Psoas muscle (tissue), 7 donors: ENCODE measurements at regions not wholly inside any gene's neighbourhood (a gene's known extent, or its start where the extent isn't known, plus 50 kb on each side); places are given as distances from the start of the nearest gene placed in this dataset.

Source experiments
- ATAC-seq, 4 donors: fragments of 200-7000 bp; cut with Tn5 transposase; one replicate each; pipeline ENCODE4 v1.9.1; 2020; ENCODE audit warnings: moderate library complexity in 3 of 4, mild to moderate bottlenecking in 2 of 4
- DNase-seq, 2 donors: peaks; one replicate each; pipeline ENCODE4 v3.0.0-alpha.2; 2020
- H3K27ac ChIP-seq: fragments of 200-600 bp; one replicate; pipeline ENCODE4 v1.8.0; 2022
- H3K27me3 ChIP-seq, 3 donors: fragments of 200-600 bp in 1 of 3; one replicate each; pipeline versions ENCODE4 v1.6.1 to v1.8.0; 2013 to 2022; ENCODE audit warnings: low read length in 2 of 3, mild to moderate bottlenecking in 2 of 3, moderate library complexity in 1 of 3; ENCODE audit not compliant: insufficient read depth in 3 of 3
- H3K36me3 ChIP-seq, 2 donors: fragments of 200-600 bp in 1 of 2; one replicate each; pipeline versions ENCODE4 v1.6.1 to v1.8.0; 2013 to 2022; ENCODE audit warnings: low read depth in 1 of 2, mild to moderate bottlenecking in 1 of 2, moderate library complexity in 1 of 2; ENCODE audit not compliant: insufficient read depth in 1 of 2
- H3K4me1 ChIP-seq: fragments of 200-600 bp; one replicate; pipeline ENCODE4 v1.8.0; 2022
- H3K4me3 ChIP-seq: fragments of 200-600 bp; one replicate; pipeline ENCODE4 v1.8.0; 2022; ENCODE audit warnings: mild to moderate bottlenecking
- H3K9me3 ChIP-seq: fragments of 200-600 bp; one replicate; pipeline ENCODE4 v1.8.0; 2022
- WGBS, 3 donors: extraction: QIAGEN DNeasy Blood & Tissue Kit; methylation state at CpG; one replicate each; pipeline versions ENCODE4 v1.1.6 to v1.1.7; 2013; 5-methylcytosine and 5-hydroxymethylcytosine counted together
- intact Hi-C, 2 donors: fragments of 100-400 bp; cut with DNase I; formaldehyde crosslinking; loops; one replicate each; pipeline versions ENCODE4 v1.11.0 to v1.14.2; 2022
- TF ChIP-seq, protein P1 (sequence below): fragments of 200-600 bp; IDR thresholded peaks from one replicate; pipeline ENCODE4 v1.8.0; 2022; ENCODE audit warnings: antibody characterized with exemption
- donor health status: healthy with polysubstance abuse.
- donor health status: DM: no; HTN: no; CAD: no; lungs with moderate emphysema.
- donor health status: Bipolar disorder and iron deficiency.
- donor health status: healthy.
- donor health status: DM: yes; HTN: yes; CAD: no.
- donor health status: DM: no; HTN: no; CAD: no.
- donor health status: DM: yes; HTN: yes; CAD: no.

DNA sequence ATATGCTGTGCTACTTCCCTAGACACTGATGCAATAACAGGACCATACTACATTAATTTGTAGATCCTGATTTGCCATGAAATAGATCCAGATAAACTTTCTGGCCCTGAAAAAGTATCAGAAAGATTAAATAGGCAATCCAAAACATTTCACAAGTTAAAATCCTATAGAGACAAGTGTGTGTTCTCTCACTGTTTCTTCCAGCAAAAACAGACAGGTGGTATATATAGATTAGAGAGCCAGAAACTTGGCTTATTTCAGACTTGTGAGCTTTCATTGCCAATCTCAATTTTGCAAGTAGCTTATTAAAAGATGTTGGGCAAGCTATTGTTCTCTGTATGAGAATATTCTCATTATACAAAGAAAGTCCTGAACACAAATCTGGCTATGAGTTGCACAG lies 289.1 kb upstream of the MANEA start:
- no peak overlapping the region for H3K27ac ChIP-seq
- TF ChIP-seq, protein P1, sequence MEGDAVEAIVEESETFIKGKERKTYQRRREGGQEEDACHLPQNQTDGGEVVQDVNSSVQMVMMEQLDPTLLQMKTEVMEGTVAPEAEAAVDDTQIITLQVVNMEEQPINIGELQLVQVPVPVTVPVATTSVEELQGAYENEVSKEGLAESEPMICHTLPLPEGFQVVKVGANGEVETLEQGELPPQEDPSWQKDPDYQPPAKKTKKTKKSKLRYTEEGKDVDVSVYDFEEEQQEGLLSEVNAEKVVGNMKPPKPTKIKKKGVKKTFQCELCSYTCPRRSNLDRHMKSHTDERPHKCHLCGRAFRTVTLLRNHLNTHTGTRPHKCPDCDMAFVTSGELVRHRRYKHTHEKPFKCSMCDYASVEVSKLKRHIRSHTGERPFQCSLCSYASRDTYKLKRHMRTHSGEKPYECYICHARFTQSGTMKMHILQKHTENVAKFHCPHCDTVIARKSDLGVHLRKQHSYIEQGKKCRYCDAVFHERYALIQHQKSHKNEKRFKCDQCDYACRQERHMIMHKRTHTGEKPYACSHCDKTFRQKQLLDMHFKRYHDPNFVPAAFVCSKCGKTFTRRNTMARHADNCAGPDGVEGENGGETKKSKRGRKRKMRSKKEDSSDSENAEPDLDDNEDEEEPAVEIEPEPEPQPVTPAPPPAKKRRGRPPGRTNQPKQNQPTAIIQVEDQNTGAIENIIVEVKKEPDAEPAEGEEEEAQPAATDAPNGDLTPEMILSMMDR = no peak
- H3K4me1 ChIP-seq = no peaks in the 10 kb centered on the region
- ATAC-seq (no peak), DNase-seq (no peak)
- H3K27me3 ChIP-seq = no peaks in the 10 kb centered on the region
- no peak overlapping the region for H3K4me3 ChIP-seq
- no peaks in the 10 kb centered on the region for H3K36me3 ChIP-seq
- no peaks in the 10 kb centered on the region for H3K9me3 ChIP-seq
- intact Hi-C loops = no loop called here

DNA sequence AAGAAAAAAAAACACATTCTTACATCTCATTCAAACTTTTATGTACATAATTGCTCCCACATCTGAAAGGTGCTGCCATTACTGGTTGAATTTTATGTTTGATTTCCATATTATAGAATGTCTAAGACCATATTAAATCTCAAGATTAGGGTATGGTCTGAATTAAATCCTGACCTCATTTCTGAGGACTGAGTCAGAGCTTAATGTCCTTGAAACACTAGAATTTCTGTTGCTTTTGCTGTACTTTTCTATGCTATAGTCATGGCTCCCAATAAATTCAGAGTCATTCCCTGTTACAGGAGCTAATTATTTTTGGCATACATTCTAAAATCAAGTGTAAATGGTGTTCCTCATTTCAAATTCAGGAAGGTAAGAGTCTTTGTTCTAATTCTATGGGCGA lies 285.3 kb upstream of the MANEA start:
- no peaks in the 10 kb centered on the region for H3K27me3 ChIP-seq
- intact Hi-C loops = no loop called here
- 76 to 86% (median 84%) methylated on average over 1 of the region's 1 CpG for WGBS, 3 donors
- H3K36me3 ChIP-seq = no peaks in the 10 kb centered on the region
- no peak overlapping the region for H3K27ac ChIP-seq
- H3K9me3 ChIP-seq = no peaks in the 10 kb centered on the region
- no peaks in the 10 kb centered on the region for H3K4me1 ChIP-seq
- no peak for ATAC-seq
- no peak overlapping the region for H3K4me3 ChIP-seq
- no peak for DNase-seq
- TF ChIP-seq, protein P1 = no peak

DNA sequence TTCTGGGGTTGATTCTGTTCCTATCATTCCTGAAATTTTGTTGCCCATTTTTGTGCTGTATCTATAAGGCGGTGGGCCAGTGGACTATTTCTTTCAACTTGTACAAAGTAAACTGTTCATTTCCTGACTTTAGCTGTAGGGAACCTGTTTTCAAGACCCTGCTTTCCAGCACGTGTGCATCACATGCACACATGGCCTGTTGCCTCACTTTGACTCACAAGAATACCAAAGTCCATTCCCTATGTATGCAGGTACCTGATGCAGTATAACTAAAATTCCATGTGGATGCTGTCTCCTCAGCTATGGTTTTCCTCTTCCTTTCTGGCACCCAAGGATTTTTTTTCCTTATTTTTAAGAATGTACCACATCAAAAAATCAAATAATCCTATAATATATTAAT lies 284.1 kb upstream of the MANEA start:
- Histone ChIP-seq H3K27me3 (no peaks in the 10 kb centered on the region), H3K36me3 (no peaks in the 10 kb centered on the region), H3K27ac (no peak overlapping the region), H3K4me3 (no peak overlapping the region), H3K9me3 (no peaks in the 10 kb centered on the region), H3K4me1 (no peaks in the 10 kb centered on the region)
- 68 to 83% (median 75%) methylated on average over 2 of the region's 2 CpGs for WGBS, 3 donors
- TF ChIP-seq, protein P1 = no peak
- intact Hi-C loops = no loop called here
- ATAC-seq = no peak
- no peak for DNase-seq

DNA sequence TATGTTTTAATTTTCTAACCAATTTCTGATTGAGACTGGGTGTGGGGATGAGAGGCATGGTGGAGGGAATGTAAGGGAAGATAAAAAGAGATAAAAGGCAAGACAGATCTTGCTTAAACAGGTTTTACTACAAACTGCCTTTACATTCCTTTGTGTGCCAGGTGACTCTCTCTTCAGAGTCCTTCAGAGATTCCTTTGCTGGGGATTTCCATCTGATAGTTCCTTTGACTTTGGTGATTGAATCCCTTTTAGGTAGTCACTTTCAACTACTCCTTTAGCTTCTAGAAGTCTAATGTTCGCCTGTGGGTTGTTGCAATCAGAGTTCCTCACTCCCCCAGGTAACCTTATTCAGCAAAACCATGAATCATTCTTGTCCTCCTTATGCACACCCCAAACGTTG lies 283.3 kb upstream of the MANEA start:
- no peaks in the 10 kb centered on the region for H3K27me3 ChIP-seq
- TF ChIP-seq, protein P1 = no peak
- H3K4me3 ChIP-seq = no peak overlapping the region
- H3K9me3 ChIP-seq = no peaks in the 10 kb centered on the region
- DNase-seq (no peak), ATAC-seq (no peak)
- no peaks in the 10 kb centered on the region for H3K4me1 ChIP-seq
- intact Hi-C loops = no loop called here
- 51 to 57% (median 55%) methylated on average over 2 of the region's 2 CpGs for WGBS, 3 donors
- H3K36me3 ChIP-seq = no peaks in the 10 kb centered on the region
- H3K27ac ChIP-seq = no peak overlapping the region

DNA sequence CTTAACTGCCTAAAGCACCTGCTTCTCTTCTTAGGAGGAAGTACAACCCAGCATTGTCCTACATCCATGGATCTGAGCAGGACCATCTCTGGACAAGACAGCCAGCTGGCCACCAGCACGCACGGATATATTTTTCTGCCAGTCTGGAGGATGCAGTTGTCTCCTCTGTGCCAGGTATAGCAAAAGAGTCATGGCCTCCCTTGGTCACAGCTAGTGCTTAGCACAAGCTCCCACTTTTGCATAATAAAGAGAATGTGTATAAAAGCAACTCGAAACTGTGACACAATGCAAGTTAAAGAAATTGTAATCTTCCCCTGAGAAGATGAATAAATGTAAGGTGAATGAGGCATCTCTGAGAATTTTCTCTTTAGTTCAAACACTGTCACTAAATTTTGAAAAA lies 267.8 kb upstream of the MANEA start:
- TF ChIP-seq, protein P1 = no peak
- WGBS, 3 donors = 64 to 69% (median 65%) methylated on average over 3 of the region's 3 CpGs
- intact Hi-C loops = no loop called here

More for the DNA sequence above, 267.8 kb upstream of the MANEA start:
- Histone ChIP-seq H3K4me3 (no peak overlapping the region), H3K36me3 (no peaks in the 10 kb centered on the region), H3K27ac (no peak overlapping the region), H3K27me3 (no peaks in the 10 kb centered on the region), H3K4me1 (no peaks in the 10 kb centered on the region), H3K9me3 (no peaks in the 10 kb centered on the region)
- DNase-seq (no peak), ATAC-seq (no peak)
